Type B pancreatic cell (in vitro differentiated cells): ENCODE measurements at regions not wholly inside any gene's neighbourhood (a gene's known extent, or its start where the extent isn't known, plus 50 kb on each side); places are given as distances from the start of the nearest gene placed in this dataset.

Experiments
- DNase-seq: peaks from one replicate; pipeline ENCODE4 v3.0.0; 2021; ENCODE audit warnings: mixed read lengths; ENCODE audit not compliant: unreplicated experiment; ENCODE audit errors: extremely low spot score
- H3K27ac Mint-ChIP-seq: 2 replicates; pipeline ENCODE4 v1.8.0; 2021; ENCODE audit warnings: mild to moderate bottlenecking, mixed read lengths
- H3K27me3 Mint-ChIP-seq: 2 replicates; pipeline ENCODE4 v1.8.0; 2021; ENCODE audit warnings: mixed read lengths
- H3K36me3 Mint-ChIP-seq: 2 replicates; pipeline ENCODE4 v1.8.0; 2021; ENCODE audit warnings: mixed read lengths
- H3K4me1 Mint-ChIP-seq: one replicate; pipeline ENCODE4 v1.8.0; 2021; ENCODE audit warnings: mixed read lengths; ENCODE audit not compliant: unreplicated experiment
- H3K4me3 Mint-ChIP-seq: 2 replicates; pipeline ENCODE4 v1.8.0; 2021; ENCODE audit warnings: mild to moderate bottlenecking, mixed read lengths
- H3K9me3 Mint-ChIP-seq: 2 replicates; pipeline ENCODE4 v1.8.0; 2021; ENCODE audit warnings: mixed read lengths
- TF ChIP-seq, protein P1 (sequence below): fragments of 200-600 bp; sonication (generic); conservative IDR thresholded peaks from 2 replicates; pipeline ENCODE4 v1.5.0; 2021; ENCODE audit warnings: antibody characterized with exemption, mild to moderate bottlenecking

DNA sequence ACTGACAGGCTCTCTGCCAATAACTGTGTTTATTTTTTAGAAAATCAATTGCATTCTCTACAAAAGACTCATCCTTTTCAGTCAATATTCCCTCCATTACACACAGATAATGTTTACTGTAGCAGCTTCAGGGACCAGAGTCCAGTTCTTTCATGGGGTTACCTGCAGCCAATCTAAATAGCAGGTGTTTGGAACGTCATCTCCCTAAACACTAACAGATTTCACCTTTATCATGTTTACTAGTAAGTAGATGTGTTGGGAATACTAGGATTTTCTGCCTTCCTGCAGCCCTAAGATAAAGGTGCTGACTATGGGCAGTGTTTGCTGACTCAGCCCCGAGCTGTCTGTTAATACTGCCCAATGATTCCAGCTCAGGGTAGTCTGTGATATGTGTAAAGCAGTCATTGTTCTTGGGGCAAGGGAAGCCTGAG is 447.0 kb downstream of the KIF4B start:
- H3K9me3 Mint-ChIP-seq, result no peaks in the 10 kb centered on the region
- H3K4me1 Mint-ChIP-seq, result no peaks in the 10 kb centered on the region
- H3K27ac Mint-ChIP-seq, result no peak overlapping the region
- no peak for DNase-seq
- TF ChIP-seq, protein P1, sequence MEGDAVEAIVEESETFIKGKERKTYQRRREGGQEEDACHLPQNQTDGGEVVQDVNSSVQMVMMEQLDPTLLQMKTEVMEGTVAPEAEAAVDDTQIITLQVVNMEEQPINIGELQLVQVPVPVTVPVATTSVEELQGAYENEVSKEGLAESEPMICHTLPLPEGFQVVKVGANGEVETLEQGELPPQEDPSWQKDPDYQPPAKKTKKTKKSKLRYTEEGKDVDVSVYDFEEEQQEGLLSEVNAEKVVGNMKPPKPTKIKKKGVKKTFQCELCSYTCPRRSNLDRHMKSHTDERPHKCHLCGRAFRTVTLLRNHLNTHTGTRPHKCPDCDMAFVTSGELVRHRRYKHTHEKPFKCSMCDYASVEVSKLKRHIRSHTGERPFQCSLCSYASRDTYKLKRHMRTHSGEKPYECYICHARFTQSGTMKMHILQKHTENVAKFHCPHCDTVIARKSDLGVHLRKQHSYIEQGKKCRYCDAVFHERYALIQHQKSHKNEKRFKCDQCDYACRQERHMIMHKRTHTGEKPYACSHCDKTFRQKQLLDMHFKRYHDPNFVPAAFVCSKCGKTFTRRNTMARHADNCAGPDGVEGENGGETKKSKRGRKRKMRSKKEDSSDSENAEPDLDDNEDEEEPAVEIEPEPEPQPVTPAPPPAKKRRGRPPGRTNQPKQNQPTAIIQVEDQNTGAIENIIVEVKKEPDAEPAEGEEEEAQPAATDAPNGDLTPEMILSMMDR, result no peak
- peaks cover 10% of the 10 kb centered on the region for H3K27me3 Mint-ChIP-seq
- H3K4me3 Mint-ChIP-seq, result no peak overlapping the region
- no peaks in the 10 kb centered on the region for H3K36me3 Mint-ChIP-seq

DNA sequence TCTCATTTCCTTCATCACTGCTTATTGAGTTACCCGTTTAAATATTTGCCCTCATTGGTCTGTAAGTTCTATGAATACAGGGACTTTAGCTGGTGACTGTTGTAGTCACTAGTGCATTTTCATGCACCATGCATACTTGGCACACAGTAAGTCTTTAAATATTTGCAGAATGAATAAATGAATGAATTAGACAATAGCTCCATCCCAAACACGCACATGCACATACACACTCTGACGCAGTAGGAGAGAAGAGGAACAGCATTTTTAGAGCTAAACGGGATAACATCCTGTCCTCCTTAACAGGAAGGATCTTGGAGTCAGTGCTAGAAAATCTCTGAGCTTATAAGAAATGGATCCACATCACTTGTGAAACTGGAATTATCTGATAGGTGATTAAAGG is 447.7 kb downstream of the KIF4B start:
- no peak overlapping the region for H3K4me3 Mint-ChIP-seq
- H3K36me3 Mint-ChIP-seq, result no peaks in the 10 kb centered on the region
- no peak overlapping the region for H3K27ac Mint-ChIP-seq
- no peaks in the 10 kb centered on the region for H3K4me1 Mint-ChIP-seq
- DNase-seq, result no peak
- H3K27me3 Mint-ChIP-seq, result peaks cover 10% of the 10 kb centered on the region
- no peaks in the 10 kb centered on the region for H3K9me3 Mint-ChIP-seq
- TF ChIP-seq, protein P1, result no peak

DNA sequence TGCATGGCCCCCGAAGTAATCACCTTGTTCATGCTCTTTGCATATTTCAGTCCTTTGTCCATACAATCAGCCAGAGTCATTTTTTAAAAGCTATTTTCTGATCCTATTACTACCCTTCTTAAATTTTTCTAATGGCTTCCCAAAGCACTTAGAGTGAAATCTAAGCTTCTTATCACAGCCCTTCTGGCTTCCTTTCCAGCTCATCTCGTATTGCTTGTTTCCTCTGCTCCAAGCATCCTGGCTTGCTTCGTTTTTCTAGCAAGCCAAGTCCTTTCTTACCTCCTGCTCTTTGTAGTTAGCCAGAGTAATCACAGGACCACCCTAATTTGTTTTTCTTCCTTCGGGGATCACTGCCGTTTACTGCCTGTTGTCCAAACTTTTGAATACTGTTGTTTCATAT is 453.3 kb downstream of the KIF4B start:
- H3K27ac Mint-ChIP-seq, result no peak overlapping the region
- DNase-seq, result no peak
- TF ChIP-seq, protein P1, result no peak
- H3K4me1 Mint-ChIP-seq, result no peaks in the 10 kb centered on the region
- peaks cover 7% of the 10 kb centered on the region for H3K9me3 Mint-ChIP-seq
- H3K36me3 Mint-ChIP-seq, result no peaks in the 10 kb centered on the region
- peaks cover 1% of the 10 kb centered on the region for H3K27me3 Mint-ChIP-seq
- no peak overlapping the region for H3K4me3 Mint-ChIP-seq

DNA sequence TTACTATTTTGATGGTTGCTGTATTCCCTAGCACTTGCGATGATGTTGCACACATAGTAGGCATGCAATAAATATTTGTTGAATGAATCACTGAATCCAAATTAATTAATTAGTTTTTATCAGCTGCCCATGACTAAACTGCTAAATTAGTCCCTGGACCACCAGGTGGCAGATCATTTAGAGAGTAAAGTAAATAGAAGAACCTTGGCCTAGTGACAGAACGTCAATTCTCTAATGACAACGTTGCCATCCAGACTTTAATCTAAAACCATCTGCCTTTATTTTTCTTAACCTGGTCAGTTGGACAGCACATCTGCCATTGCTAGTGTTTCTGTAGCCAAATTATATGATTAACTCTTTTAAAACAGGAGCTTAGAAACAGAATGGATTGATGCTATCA is 457.5 kb downstream of the KIF4B start:
- no peak overlapping the region for H3K27ac Mint-ChIP-seq

DNA sequence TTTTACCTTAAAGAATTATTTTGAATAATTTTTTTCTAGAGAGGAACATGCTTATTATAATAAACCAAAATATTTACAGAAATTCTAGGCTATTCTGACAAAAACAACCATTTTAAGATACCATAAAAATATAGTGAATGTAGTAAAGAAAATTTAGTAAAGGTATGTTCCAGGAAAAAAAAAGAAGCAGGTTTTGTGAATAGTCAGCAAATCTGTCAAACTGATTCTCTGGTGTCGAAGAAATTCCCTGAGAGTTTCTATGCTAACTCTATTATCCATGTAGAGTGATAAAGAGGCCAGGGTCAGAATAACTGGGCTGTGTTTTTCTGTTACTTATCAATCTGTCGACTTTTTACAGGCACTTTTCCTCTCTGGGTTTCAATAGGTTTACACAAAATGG is 459.2 kb downstream of the KIF4B start:
- DNase-seq, result no peak
- H3K36me3 Mint-ChIP-seq, result no peaks in the 10 kb centered on the region
- H3K4me1 Mint-ChIP-seq, result no peaks in the 10 kb centered on the region
- H3K4me3 Mint-ChIP-seq, result no peak overlapping the region
- no peak overlapping the region for H3K27ac Mint-ChIP-seq
- H3K27me3 Mint-ChIP-seq, result no peaks in the 10 kb centered on the region
- no peaks in the 10 kb centered on the region for H3K9me3 Mint-ChIP-seq
- TF ChIP-seq, protein P1, result no peak

More for the DNA sequence above, 457.5 kb downstream of the KIF4B start:
- H3K4me3 Mint-ChIP-seq, result no peak overlapping the region
- no peaks in the 10 kb centered on the region for H3K36me3 Mint-ChIP-seq
- DNase-seq, result no peak
- TF ChIP-seq, protein P1, result peak; percentile 14
- no peaks in the 10 kb centered on the region for H3K4me1 Mint-ChIP-seq
- peaks cover 7% of the 10 kb centered on the region for H3K9me3 Mint-ChIP-seq
- no peaks in the 10 kb centered on the region for H3K27me3 Mint-ChIP-seq

DNA sequence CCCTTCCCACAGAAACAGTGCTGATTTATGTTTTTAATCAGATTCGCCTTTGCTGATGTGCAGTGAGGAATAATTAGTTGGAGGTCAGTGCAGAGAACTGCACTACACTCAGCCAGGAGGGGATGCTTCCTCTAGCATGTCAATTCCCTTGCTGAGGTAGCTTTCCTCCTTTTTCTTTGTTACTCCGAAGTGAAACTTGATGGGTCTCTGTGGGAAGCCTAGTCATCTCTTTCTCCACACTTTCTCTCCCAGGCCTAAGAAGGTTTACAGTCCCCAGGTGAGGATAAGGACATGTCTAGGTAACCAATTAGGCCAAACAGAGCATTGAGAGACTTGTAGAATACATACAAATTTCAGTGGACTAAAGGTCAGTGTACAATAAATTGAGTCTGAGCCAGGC is 461.8 kb downstream of the KIF4B start:
- Mint-ChIP-seq H3K9me3 (no peaks in the 10 kb centered on the region), H3K27ac (no peak overlapping the region), H3K4me1 (no peaks in the 10 kb centered on the region), H3K27me3 (no peaks in the 10 kb centered on the region), H3K36me3 (no peaks in the 10 kb centered on the region), H3K4me3 (no peak overlapping the region)
- no peak for DNase-seq
- TF ChIP-seq, protein P1, result no peak
